Kidney epithelial cell (primary cell): ENCODE measurements at regions not wholly inside any gene's neighbourhood (a gene's known extent, or its start where the extent isn't known, plus 50 kb on each side); places are given as distances from the start of the nearest gene placed in this dataset.

Experiments
- DNase-seq: peaks from one replicate; pipeline ENCODE4 v3.0.0-alpha.2; 2010; ENCODE audit warnings: low read depth
- H3K27me3 ChIP-seq: 2 replicates; pipeline ENCODE4 v1.6.0; 2011; ENCODE audit warnings: low read length; ENCODE audit not compliant: control insufficient read depth, insufficient read depth
- H3K36me3 ChIP-seq: 2 replicates; pipeline ENCODE4 v1.5.1; 2011; ENCODE audit warnings: low read length; ENCODE audit not compliant: control insufficient read depth, insufficient read depth
- H3K4me3 ChIP-seq: 2 replicates; pipeline ENCODE4 v1.5.1; 2011; ENCODE audit warnings: low read depth, mild to moderate bottlenecking, control low read depth, low read length
- CTCF ChIP-seq: IDR thresholded peaks from 2 replicates; pipeline ENCODE4 v1.5.1; 2011; ENCODE audit warnings: mild to moderate bottlenecking, moderate library complexity, low read length, control low read depth, inconsistent platforms; ENCODE audit not compliant: insufficient read depth, poor library complexity, severe bottlenecking

GRCh38 chr6:65943051-65943450, 236.0 kb upstream of the EYS start:
- H3K4me3 ChIP-seq: no peak overlapping the region
- no peak for DNase-seq

GRCh38 chr6:65938000-65938399, 231.0 kb upstream of the EYS start:
- no peaks in the 10 kb centered on the region for H3K27me3 ChIP-seq
- no peak for DNase-seq
- no peak overlapping the region for H3K4me3 ChIP-seq
- no peak for TF ChIP-seq CTCF
- H3K36me3 ChIP-seq: no peaks in the 10 kb centered on the region

More at GRCh38 chr6:65943051-65943450, 236.0 kb upstream of the EYS start:
- Histone ChIP-seq H3K36me3 (no peaks in the 10 kb centered on the region), H3K27me3 (no peaks in the 10 kb centered on the region)
- no peak for TF ChIP-seq CTCF

GRCh38 chr6:65935412-65935811, 228.4 kb upstream of the EYS start:
- DNase-seq: no peak

GRCh38 chr6:65933390-65933789, 226.4 kb upstream of the EYS start:
- Histone ChIP-seq H3K36me3 (no peaks in the 10 kb centered on the region), H3K27me3 (no peaks in the 10 kb centered on the region), H3K4me3 (no peak overlapping the region)
- no peak for DNase-seq
- TF ChIP-seq CTCF: no peak

More at GRCh38 chr6:65935412-65935811, 228.4 kb upstream of the EYS start:
- Histone ChIP-seq H3K36me3 (no peaks in the 10 kb centered on the region), H3K4me3 (no peak overlapping the region), H3K27me3 (no peaks in the 10 kb centered on the region)
- no peak for TF ChIP-seq CTCF

- no peak overlapping the region for H3K4me3 ChIP-seq
- no peak for TF ChIP-seq CTCF
- DNase-seq: no peak
Observed at GRCh38 chr6:65927141-65927540, 220.1 kb upstream of the EYS start.

GRCh38 chr6:65924411-65924810, 217.4 kb upstream of the EYS start:
- no peaks in the 10 kb centered on the region for H3K27me3 ChIP-seq
- DNase-seq: no peak
- no peak overlapping the region for H3K4me3 ChIP-seq
- no peaks in the 10 kb centered on the region for H3K36me3 ChIP-seq
- no peak for TF ChIP-seq CTCF

More at GRCh38 chr6:65927141-65927540, 220.1 kb upstream of the EYS start:
- Histone ChIP-seq H3K27me3 (no peaks in the 10 kb centered on the region), H3K36me3 (no peaks in the 10 kb centered on the region)
